Fibroblast of gingiva (primary cell): ENCODE measurements at regions not wholly inside any gene's neighbourhood (a gene's known extent, or its start where the extent isn't known, plus 50 kb on each side); places are given as distances from the start of the nearest gene placed in this dataset.
A peak's percentile ranks its signal among the peaks of the same experiment; 100 is the strongest.

Experiments
- DNase-seq: peaks from one replicate; pipeline ENCODE4 v3.0.0-alpha.2; 2011; ENCODE audit warnings: low read depth

DNA sequence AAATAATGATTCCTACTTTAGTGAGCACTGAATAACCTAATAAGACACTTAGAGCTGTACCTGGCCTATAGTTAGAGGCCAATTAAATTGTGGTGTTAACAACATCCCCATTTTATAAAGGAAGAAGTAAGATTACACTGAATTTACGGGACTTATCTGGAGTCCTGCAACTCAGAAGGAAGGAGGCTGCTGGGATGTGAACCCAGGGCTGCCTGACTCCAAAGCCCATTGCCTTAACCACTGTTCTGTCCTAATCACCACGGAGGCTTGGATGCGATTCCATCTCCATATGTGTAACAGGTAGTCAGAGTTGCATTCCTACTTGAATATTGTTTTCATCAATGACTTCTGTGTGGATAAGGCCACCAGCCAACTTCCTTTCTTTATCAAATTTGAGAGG, 168.9 kb downstream of the SOCS6 start:
- DNase-seq = no peak

DNA sequence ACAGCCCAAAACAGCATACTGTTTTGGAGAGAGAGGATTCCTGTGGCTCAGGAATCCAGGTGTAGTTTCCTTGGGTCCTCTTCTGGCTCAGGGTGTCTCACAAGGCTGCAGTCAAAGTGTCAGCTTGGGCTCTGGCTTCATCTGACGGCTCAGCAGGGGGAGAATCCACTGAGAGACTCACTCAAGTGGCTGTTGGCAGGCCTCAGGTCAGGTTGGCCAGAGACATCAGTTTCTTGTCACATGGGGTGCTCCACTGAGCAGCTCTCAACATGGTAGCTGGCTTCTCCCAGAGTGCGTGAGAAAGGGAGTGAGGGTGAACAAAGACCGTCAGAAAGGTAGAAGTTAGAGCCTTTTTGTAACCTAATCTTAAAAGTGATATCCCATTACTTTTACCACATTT, 168.4 kb downstream of the SOCS6 start:
- no peak for DNase-seq

- no peak for DNase-seq
Measured at GRCh38 chr18:70456376-70456775, 167.5 kb downstream of the SOCS6 start.

- no peak for DNase-seq
Measured at GRCh38 chr18:70455731-70456130, 166.9 kb downstream of the SOCS6 start.

GRCh38 chr18:70454704-70455322, 166.0 kb downstream of the SOCS6 start:
- peak; percentile 58 for DNase-seq

- no peak for DNase-seq
Measured at GRCh38 chr18:70453058-70453775, 164.4 kb downstream of the SOCS6 start.

DNA sequence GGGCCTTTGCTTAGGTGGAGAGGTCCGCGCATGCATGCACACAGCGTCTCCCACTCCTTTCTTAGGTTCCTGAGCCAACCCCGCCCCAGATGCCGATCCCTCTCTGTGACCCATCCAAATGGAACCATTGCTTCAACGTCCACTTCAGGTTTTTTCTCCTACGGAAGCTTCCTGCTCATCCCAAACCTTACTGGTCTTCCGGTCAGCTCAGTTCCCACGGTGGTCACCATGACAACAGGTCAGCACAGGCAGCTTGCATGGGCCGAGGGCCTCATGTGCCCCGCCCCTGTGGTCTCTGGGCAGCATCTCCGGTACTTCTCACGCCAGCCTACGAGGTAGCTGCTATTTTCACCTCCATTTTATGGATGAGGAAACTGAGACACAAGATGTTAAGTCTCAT, 163.7 kb downstream of the SOCS6 start:
- no peak for DNase-seq

- DNase-seq = no peak
Measured at GRCh38 chr18:70450426-70451253, 161.8 kb downstream of the SOCS6 start.

DNA sequence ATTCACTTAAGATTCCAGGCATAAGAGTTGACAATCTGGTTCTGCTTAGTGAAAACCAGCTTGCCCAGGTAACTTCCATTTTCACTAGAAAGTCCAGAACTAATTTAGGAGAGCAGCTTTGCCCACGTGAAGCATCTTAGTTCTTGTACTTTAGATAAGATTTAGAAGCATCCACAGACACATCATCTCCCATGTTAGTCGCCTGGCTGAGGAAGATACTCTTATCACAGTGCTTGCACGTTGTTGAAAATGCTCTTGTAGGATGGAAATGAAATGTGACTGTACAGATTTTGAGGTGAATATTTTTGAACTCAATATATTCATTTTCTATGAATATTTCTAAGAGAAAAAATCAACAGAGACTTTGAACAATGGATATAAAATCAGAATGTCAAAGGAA, 159.7 kb downstream of the SOCS6 start:
- DNase-seq = no peak

- no peak for DNase-seq
Measured at GRCh38 chr18:70446063-70446462, 157.2 kb downstream of the SOCS6 start.

GRCh38 chr18:70442933-70443332, 154.1 kb downstream of the SOCS6 start:
- DNase-seq = no peak

- no peak for DNase-seq
Measured at GRCh38 chr18:70432804-70433400, 144.1 kb downstream of the SOCS6 start.

GRCh38 chr18:70431203-70431624, 142.4 kb downstream of the SOCS6 start:
- DNase-seq = peak; percentile 60

DNA sequence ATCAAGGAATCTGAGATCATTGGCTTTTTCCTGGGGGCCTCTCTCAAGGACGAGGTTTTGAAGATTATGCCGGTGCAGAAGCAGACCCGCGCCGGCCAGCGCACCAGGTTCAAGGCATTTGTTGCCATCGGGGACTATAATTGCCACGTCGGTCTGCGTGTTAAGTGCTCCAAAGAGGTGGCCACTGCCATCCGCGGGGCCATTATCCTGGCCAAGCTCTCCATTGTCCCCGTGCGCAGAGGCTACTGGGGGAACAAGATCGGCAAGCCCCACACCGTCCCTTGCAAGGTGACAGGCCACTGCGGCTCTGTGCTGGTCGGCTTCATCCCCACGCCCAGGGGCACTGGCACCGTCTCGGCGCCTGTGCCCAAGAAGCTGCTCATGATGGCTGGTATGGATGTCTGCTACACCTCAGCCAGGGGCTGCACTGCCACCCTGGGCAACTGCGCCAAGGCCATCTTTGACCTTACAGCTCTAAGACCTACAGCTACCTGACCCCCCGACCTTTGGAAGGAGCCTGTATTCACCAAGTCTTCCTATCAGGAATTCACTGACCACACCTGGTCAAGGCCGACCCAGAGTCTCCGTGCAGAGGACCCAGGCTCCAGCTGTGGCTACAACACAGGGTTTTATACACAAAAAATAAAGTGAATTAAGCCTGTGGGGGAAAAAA, 141.8 kb downstream of the SOCS6 start:
- no peak for DNase-seq

DNA sequence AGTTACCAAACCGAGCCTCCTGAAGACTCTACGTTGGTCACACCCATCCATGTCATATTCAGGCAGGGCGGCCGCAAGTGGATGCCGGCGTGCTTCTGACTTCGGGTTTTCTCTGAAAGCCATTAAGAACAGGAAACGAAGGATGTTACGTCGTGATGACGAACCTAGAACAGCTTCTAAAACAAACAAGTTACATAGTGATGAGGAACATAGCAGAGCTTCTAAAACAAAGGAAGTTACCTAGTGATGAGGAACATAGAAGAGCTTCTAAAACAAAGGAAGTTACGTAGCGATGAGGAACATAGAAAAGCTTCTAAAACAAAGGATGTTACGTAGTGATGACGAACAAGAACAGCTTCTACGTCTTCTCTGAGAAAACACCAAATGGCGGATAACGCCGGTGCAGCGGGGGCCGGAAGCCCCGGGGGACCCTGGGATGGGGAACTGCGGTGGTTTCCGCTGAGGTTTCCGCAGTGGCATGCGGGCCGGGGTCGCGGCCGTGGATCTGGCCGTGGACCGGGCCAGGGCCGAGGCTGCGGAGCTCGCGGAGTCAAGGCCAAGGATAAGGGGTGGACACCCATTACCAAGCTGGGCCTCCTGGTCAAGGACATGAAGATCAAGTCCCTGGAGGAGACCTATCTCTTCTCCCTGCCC, 141.1 kb downstream of the SOCS6 start:
- DNase-seq = no peak

- DNase-seq = no peak
Measured at GRCh38 chr18:70428439-70428838, 139.6 kb downstream of the SOCS6 start.

DNA sequence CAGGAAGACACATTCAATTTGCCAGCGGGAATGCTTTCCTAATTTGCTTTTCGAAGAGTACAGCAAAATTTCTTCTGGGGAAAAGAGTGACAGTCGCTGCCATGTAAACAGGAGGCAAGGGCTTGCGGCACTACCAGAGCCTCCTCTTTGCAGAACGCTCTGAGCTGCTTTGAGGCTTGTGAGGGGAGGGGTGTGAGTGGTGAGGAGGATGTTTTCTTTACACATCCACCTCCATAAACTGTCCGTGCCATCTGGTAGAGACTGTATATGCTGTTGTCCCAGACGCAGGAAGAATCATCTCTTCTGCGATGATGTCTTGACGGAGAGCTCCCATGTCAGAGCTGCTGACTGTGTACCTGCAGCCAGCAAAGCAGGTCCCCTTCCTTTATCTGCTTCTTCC, 138.0 kb downstream of the SOCS6 start:
- no peak for DNase-seq

- DNase-seq = no peak
Measured at GRCh38 chr18:70425236-70425635, 136.4 kb downstream of the SOCS6 start.

DNA sequence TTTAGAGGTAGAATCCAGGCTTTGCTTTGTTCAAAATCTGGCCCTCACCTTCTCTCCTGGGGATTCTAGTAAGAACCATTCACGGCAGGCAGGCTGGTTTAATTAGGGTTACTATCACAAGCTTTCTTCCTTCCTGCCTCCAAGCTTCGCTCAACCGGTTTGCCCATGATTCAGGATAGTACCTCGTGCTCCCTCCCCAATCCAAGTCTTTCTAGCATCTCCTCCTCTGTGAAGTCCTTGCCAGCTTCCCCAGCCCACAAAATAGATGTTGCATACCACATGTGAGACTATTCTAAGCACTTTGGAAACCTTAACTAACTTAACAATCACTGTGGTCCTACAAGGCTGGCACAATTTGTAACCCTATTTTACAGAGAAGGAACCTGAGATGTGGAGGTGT, 135.1 kb downstream of the SOCS6 start:
- no peak for DNase-seq

GRCh38 chr18:70423120-70423519, 134.3 kb downstream of the SOCS6 start:
- DNase-seq = no peak

- DNase-seq = no peak
Measured at GRCh38 chr18:70422391-70422965, 133.6 kb downstream of the SOCS6 start.
